NB4 (cell line): ENCODE measurements at regions not wholly inside any gene's neighbourhood (a gene's known extent, or its start where the extent isn't known, plus 50 kb on each side); places are given as distances from the start of the nearest gene placed in this dataset.

Experiments
- CTCF ChIP-seq: IDR thresholded peaks from one replicate; pipeline ENCODE4 v1.5.1; 2012; ENCODE audit warnings: low read depth, low read length
- MAX ChIP-seq: IDR thresholded peaks from 2 replicates; pipeline ENCODE4 v1.6.1; 2011; ENCODE audit warnings: low read depth, low read length
- MYC ChIP-seq: IDR thresholded peaks from 2 replicates; pipeline ENCODE4 v1.6.1; 2011; ENCODE audit warnings: low read depth, low read length
- POLR2A ChIP-seq: IDR thresholded peaks from 2 replicates; pipeline ENCODE4 v1.6.1; 2011; ENCODE audit warnings: mild to moderate bottlenecking; ENCODE audit not compliant: insufficient read length; ENCODE audit errors: extremely low read depth

- no peak for TF ChIP-seq CTCF
- TF ChIP-seq MYC: no peak
- TF ChIP-seq POLR2A: no peak
- no peak for TF ChIP-seq MAX
Measured at GRCh38 chr12:19946550-19946949, 421.8 kb upstream of the PDE3A start.
